Glomerular visceral epithelial cell (primary cell): ENCODE measurements at regions not wholly inside any gene's neighbourhood (a gene's known extent, or its start where the extent isn't known, plus 50 kb on each side); places are given as distances from the start of the nearest gene placed in this dataset.
"Not testable (repeated sequence)": the region's sequence is repeated elsewhere in the genome, so short reads cannot be mapped to it uniquely, and the experiment has no call there.

Experiments used
- DNase-seq: peaks from one replicate; pipeline ENCODE4 v3.0.0-alpha.2; 2016; ENCODE audit errors: extremely low spot score

GRCh38 chr11:33971530-33971929 lies 79.7 kb upstream of the LMO2 start:
- DNase-seq, result not testable (repeated sequence)

GRCh38 chr11:33970984-33971466 lies 79.1 kb upstream of the LMO2 start:
- DNase-seq, result peak; percentile 29

- no peak for DNase-seq
These were observed 75.6 kb upstream of the LMO2 start for GRCh38 chr11:33967451-33967850.

GRCh38 chr11:33965032-33965431 lies 73.2 kb upstream of the LMO2 start:
- no peak for DNase-seq

GRCh38 chr11:33959855-33960400 lies 68.1 kb upstream of the LMO2 start:
- DNase-seq, result no peak

GRCh38 chr11:33957304-33957917 lies 65.5 kb upstream of the LMO2 start:
- DNase-seq, result no peak

GRCh38 chr11:33956611-33957010 lies 64.7 kb upstream of the LMO2 start:
- no peak for DNase-seq

GRCh38 chr11:33953289-33953688 lies 61.4 kb upstream of the LMO2 start:
- DNase-seq, result no peak

GRCh38 chr11:33952805-33953204 lies 60.9 kb upstream of the LMO2 start:
- DNase-seq, result no peak

GRCh38 chr11:33949252-33949913 lies 57.5 kb upstream of the LMO2 start:
- no peak for DNase-seq

- no peak for DNase-seq
These were observed 56.6 kb upstream of the LMO2 start for GRCh38 chr11:33948494-33948893.

GRCh38 chr11:33947918-33948317 lies 56.0 kb upstream of the LMO2 start:
- not testable (repeated sequence) for DNase-seq

- no peak for DNase-seq
These were observed 55.1 kb upstream of the LMO2 start for GRCh38 chr11:33946930-33947329.

GRCh38 chr11:33945481-33946268 lies 53.8 kb upstream of the LMO2 start:
- no peak for DNase-seq

GRCh38 chr11:33944693-33945424 lies 53.0 kb upstream of the LMO2 start:
- no peak for DNase-seq

- no peak for DNase-seq
These were observed 52.4 kb upstream of the LMO2 start for GRCh38 chr11:33944345-33944692.

GRCh38 chr11:33942954-33943353 lies 51.1 kb upstream of the LMO2 start:
- peak; percentile 5 for DNase-seq

GRCh38 chr11:33941637-33942160 lies 49.8 kb upstream of the LMO2 start:
- DNase-seq, result no peak
